Astrocyte of the cerebellum (primary cell): ENCODE measurements at regions not wholly inside any gene's neighbourhood (a gene's known extent, or its start where the extent isn't known, plus 50 kb on each side); places are given as distances from the start of the nearest gene placed in this dataset.

Experiments used
- DNase-seq: peaks from one replicate; pipeline ENCODE4 v3.0.0-alpha.2; 2011; ENCODE audit warnings: low read depth
- H3K4me3 ChIP-seq: 2 replicates; pipeline ENCODE4 v1.5.1; 2011; ENCODE audit warnings: mild to moderate bottlenecking, low read depth, low read length, moderate library complexity
- CTCF ChIP-seq: IDR thresholded peaks from 2 replicates; pipeline ENCODE4 v1.5.1; 2012; ENCODE audit warnings: low read length, low read depth, moderate library complexity, mild to moderate bottlenecking; ENCODE audit errors: missing control alignments
- in situ Hi-C: cut with HindIII; loops from 2 replicates; pipeline ENCODE4 v1.10.0; 2017; ENCODE audit warnings: low sequenced_read_pairs

GRCh38 chr2:118611691-118612090 is 235.8 kb downstream of the EN1 start:
- DNase-seq = no peak
- in situ Hi-C loops = no loop called here
- no peak for TF ChIP-seq CTCF
- H3K4me3 ChIP-seq = no peak overlapping the region

GRCh38 chr2:118609138-118609537 is 238.3 kb downstream of the EN1 start:
- no peak for TF ChIP-seq CTCF
- in situ Hi-C loops = no loop called here
- DNase-seq = no peak
- no peak overlapping the region for H3K4me3 ChIP-seq

GRCh38 chr2:118607641-118608040 is 239.8 kb downstream of the EN1 start:
- in situ Hi-C loops = no loop called here
- H3K4me3 ChIP-seq = no peak overlapping the region
- DNase-seq = no peak
- TF ChIP-seq CTCF = no peak

GRCh38 chr2:118604811-118605210 is 242.6 kb downstream of the EN1 start:
- in situ Hi-C loops = no loop called here
- no peak for TF ChIP-seq CTCF
- no peak for DNase-seq
- no peak overlapping the region for H3K4me3 ChIP-seq

- TF ChIP-seq CTCF = no peak
- in situ Hi-C loops = no loop called here
- no peak for DNase-seq
- H3K4me3 ChIP-seq = no peak overlapping the region
Observed at GRCh38 chr2:118604371-118604770, 243.1 kb downstream of the EN1 start.

- no peak for DNase-seq
- in situ Hi-C loops = no loop called here
- TF ChIP-seq CTCF = no peak
- no peak overlapping the region for H3K4me3 ChIP-seq
Observed at GRCh38 chr2:118599141-118599540, 248.3 kb downstream of the EN1 start.

GRCh38 chr2:118596620-118597019 is 250.8 kb downstream of the EN1 start:
- H3K4me3 ChIP-seq = no peak overlapping the region
- no peak for DNase-seq
- no peak for TF ChIP-seq CTCF
- in situ Hi-C loops = no loop called here
